GM18526 (cell line): ENCODE measurements at regions not wholly inside any gene's neighbourhood (a gene's known extent, or its start where the extent isn't known, plus 50 kb on each side); places are given as distances from the start of the nearest gene placed in this dataset.

Experiments
- POLR2A ChIP-seq: IDR thresholded peaks from 3 replicates; pipeline ENCODE4 v1.6.1; 2011; ENCODE audit not compliant: insufficient read length; ENCODE audit errors: extremely low read depth

- no peak for TF ChIP-seq POLR2A
Measured at GRCh38 chr12:90441431-90441830, 513.5 kb downstream of the CCER1 start.

GRCh38 chr12:90428881-90429280, 526.1 kb downstream of the CCER1 start:
- TF ChIP-seq POLR2A, result no peak

GRCh38 chr12:90428465-90428864, 526.5 kb downstream of the CCER1 start:
- no peak for TF ChIP-seq POLR2A

- no peak for TF ChIP-seq POLR2A
Measured at GRCh38 chr12:90423965-90424364, 531.0 kb downstream of the CCER1 start.

- TF ChIP-seq POLR2A, result no peak
Measured at GRCh38 chr12:90410962-90411361, 544.0 kb downstream of the CCER1 start.

GRCh38 chr12:90407841-90408240, 547.1 kb downstream of the CCER1 start:
- TF ChIP-seq POLR2A, result no peak

GRCh38 chr12:90404071-90404470, 550.9 kb downstream of the CCER1 start:
- TF ChIP-seq POLR2A, result no peak

- no peak for TF ChIP-seq POLR2A
Measured at GRCh38 chr12:90401185-90401584, 553.8 kb downstream of the CCER1 start.

GRCh38 chr12:90399357-90399756, 555.6 kb downstream of the CCER1 start:
- TF ChIP-seq POLR2A, result no peak

GRCh38 chr12:90398285-90398836, 556.6 kb downstream of the CCER1 start:
- no peak for TF ChIP-seq POLR2A

GRCh38 chr12:90396556-90396955, 558.4 kb downstream of the CCER1 start:
- TF ChIP-seq POLR2A, result no peak

GRCh38 chr12:90393652-90394051, 561.3 kb downstream of the CCER1 start:
- TF ChIP-seq POLR2A, result no peak

- no peak for TF ChIP-seq POLR2A
Measured at GRCh38 chr12:90393089-90393488, 561.9 kb downstream of the CCER1 start.

GRCh38 chr12:90390947-90391346, 564.0 kb downstream of the CCER1 start:
- no peak for TF ChIP-seq POLR2A

- TF ChIP-seq POLR2A, result no peak
Measured at GRCh38 chr12:90368081-90368480, 586.9 kb downstream of the CCER1 start.

- TF ChIP-seq POLR2A, result no peak
Measured at GRCh38 chr12:90366286-90366685, 588.7 kb downstream of the CCER1 start.

GRCh38 chr12:90360300-90360699, 594.7 kb downstream of the CCER1 start:
- no peak for TF ChIP-seq POLR2A
